Omental fat pad (tissue), 3 donors: ENCODE measurements at regions not wholly inside any gene's neighbourhood (a gene's known extent, or its start where the extent isn't known, plus 50 kb on each side); places are given as distances from the start of the nearest gene placed in this dataset.
"Not testable (repeated sequence)": the region's sequence is repeated elsewhere in the genome, so short reads cannot be mapped to it uniquely, and the experiment has no call there.

Experiments
- ATAC-seq: fragments of 150-250 bp; one replicate; pipeline ENCODE4 v1.9.1; 2016; ENCODE audit warnings: mild to moderate bottlenecking, moderate library complexity; ENCODE audit not compliant: low FRiP score
- DNase-seq: peaks from one replicate; pipeline ENCODE4 v3.0.0-alpha.2; 2019; ENCODE audit warnings: low spot score
- TF ChIP-seq, protein P1 (sequence below), 3 donors: fragments of 450-650 bp; IDR thresholded peaks; one replicate each; pipeline ENCODE4 v1.5.1; 2016 to 2017; ENCODE audit warnings: antibody characterized with exemption in 3 of 3, mild to moderate bottlenecking in 3 of 3, moderate library complexity in 2 of 3

DNA sequence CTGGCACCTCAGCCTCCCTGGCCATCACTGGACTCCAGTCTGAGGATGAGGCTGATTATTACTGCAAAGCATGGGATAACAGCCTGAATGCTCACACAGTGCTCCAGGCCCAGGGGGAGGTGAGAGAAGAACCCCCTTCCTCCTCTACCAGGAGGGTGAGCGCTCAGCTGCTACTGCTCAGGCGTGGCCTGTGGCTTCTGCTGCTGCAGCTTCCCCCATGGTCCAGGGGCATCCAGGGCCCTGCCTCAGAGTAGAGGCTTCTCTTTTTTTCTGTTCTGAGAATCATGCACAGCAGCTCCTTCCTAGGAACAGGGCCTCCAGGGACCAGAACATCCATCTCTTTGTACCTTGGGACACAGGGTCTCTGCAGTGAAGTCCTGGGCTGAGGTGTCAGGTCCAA lies 83.1 kb downstream of the VPREB1 start:
- TF ChIP-seq, protein P1, sequence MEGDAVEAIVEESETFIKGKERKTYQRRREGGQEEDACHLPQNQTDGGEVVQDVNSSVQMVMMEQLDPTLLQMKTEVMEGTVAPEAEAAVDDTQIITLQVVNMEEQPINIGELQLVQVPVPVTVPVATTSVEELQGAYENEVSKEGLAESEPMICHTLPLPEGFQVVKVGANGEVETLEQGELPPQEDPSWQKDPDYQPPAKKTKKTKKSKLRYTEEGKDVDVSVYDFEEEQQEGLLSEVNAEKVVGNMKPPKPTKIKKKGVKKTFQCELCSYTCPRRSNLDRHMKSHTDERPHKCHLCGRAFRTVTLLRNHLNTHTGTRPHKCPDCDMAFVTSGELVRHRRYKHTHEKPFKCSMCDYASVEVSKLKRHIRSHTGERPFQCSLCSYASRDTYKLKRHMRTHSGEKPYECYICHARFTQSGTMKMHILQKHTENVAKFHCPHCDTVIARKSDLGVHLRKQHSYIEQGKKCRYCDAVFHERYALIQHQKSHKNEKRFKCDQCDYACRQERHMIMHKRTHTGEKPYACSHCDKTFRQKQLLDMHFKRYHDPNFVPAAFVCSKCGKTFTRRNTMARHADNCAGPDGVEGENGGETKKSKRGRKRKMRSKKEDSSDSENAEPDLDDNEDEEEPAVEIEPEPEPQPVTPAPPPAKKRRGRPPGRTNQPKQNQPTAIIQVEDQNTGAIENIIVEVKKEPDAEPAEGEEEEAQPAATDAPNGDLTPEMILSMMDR (IDR thresholded peaks at IDR 0.05): no peak
- ATAC-seq: no peak
- no peak for DNase-seq

DNA sequence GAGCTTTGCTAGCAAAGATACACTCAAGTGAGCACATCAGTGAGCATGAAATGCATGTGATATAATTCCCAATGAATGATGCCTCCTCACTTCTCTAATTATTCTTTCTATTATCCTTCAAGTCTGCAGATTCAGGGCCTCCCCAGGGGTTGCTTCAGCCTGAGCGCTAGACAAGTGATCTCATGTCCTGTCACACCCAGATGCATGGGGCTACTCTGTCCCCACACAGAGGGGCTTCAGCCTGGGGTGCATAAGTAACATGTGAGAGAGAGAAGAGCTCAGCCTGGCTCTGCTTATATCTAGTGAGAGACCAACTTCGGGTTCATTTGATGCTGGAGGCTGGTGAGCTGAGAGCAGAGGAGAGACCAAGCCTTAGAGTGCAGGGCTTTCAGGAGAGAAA lies 85.2 kb downstream of the VPREB1 start:
- TF ChIP-seq, protein P1 (IDR thresholded peaks at IDR 0.05): no peak
- no peak for DNase-seq
- no peak for ATAC-seq

DNA sequence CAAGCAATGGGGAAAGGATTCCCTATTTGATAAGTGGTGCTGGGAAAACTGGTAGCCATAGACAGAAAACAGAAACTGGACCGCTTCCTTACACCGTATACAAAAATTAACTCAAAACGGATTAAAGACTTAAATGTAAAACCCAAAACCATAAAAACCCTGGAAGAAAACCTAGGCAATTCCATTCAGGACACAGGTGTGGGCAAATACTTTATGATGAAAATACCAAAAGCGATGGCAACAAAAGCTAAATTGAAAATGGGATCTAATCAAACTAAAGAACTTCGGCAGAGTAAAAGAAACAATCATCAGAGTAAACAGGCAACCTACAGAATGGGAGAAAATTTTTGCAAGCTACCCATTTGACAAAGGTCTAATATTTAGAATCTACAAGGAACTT lies 91.1 kb downstream of the VPREB1 start:
- DNase-seq, ATAC-seq: not testable (repeated sequence)

DNA sequence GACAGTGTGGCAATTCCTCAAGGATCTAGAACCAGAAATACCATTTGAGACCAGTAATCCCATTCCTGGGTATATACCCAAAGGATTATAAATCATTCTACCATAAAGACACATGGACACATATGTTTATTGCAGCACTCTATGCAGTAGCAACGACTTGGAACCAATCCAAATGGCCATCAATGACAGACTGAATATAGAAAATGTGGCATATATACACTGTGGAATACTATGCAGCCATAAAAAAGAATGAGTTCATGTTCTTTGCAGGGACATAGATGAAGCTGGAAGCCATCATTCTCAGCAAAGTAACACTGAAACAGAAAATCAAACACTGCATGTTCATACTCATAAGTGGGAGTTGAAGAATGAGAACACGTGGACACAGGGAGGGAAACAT lies 91.7 kb downstream of the VPREB1 start:
- not testable (repeated sequence) for ATAC-seq, DNase-seq

DNA sequence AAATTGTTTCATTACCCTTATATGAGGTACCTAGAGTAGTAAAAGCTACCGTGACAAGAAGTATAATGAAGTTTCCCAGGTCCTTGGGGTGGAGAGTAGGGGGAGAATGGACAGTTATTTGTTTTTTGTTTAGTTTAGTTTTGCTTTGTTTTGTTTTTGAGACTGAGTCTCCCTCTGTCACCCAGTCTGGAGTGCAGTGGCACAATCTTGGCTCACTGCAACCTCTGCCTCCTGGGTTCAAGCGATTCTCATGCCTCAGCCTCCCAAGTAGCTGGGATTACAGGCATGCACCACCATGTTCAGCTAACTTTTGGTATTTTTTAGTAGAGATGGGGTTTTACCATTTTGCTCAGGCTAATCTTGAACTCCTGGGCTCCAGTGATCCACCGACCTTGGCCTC lies 94.2 kb downstream of the VPREB1 start:
- ATAC-seq, DNase-seq: not testable (repeated sequence)

DNA sequence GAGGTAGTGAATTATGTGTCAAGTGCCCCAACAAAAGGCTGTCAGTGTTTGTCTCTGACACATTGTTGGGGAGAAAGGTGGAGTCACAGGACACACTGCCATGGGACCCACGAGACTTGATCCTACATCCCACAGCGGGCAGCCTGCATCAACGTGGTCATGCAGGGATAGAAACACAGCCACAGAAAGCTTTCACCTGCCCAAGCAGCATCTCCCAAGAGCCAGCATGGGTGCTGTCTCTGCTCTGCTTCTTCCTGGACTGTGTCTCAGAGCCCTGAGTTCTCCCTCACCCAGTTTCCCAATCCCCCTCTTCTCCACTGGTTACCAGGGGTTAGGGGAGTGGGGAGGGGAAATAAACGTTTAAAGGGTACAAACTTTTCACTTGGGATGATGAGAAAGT lies 97.2 kb downstream of the VPREB1 start:
- no peak for DNase-seq
- ATAC-seq: no peak
- TF ChIP-seq, protein P1 (IDR thresholded peaks at IDR 0.05): no peak

DNA sequence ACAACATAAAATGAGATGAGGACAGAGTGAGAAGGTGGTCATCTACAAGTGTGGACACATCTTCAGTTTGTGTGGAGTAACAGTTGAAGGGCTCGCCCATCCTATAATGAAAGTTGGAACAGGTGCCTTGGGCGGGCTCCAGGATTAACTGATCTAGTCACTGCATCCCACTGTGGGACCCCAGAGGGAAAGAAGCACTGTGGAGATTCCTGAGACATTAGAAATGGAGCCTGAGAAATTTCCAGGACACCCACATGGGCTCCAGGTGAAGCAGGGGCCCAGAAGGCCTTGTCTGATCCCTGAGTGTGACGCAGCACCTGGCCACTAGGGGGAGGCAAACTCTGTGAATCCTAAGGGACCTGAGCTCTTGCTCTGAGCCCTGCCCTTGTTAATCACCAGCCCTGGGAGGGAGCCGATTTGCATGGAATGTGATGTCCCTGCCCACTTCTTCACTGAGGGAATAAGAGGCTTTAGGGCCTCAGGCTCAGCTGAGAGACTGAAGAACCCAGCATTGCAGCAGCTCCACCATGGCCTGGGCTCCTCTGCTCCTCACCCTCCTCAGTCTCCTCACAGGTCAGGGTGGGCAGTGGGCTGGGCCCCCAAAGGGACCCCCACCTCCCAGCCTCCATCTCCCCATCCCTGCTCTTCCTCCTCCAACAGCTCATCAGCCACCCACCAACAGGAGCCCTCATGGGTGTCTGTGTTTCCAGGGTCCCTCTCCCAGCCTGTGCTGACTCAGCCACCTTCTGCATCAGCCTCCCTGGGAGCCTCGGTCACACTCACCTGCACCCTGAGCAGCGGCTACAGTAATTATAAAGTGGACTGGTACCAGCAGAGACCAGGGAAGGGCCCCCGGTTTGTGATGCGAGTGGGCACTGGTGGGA lies 98.4 kb downstream of the VPREB1 start:
- DNase-seq (no peak), ATAC-seq (no peak)
- TF ChIP-seq, protein P1 (IDR thresholded peaks at IDR 0.05): no peak

DNA sequence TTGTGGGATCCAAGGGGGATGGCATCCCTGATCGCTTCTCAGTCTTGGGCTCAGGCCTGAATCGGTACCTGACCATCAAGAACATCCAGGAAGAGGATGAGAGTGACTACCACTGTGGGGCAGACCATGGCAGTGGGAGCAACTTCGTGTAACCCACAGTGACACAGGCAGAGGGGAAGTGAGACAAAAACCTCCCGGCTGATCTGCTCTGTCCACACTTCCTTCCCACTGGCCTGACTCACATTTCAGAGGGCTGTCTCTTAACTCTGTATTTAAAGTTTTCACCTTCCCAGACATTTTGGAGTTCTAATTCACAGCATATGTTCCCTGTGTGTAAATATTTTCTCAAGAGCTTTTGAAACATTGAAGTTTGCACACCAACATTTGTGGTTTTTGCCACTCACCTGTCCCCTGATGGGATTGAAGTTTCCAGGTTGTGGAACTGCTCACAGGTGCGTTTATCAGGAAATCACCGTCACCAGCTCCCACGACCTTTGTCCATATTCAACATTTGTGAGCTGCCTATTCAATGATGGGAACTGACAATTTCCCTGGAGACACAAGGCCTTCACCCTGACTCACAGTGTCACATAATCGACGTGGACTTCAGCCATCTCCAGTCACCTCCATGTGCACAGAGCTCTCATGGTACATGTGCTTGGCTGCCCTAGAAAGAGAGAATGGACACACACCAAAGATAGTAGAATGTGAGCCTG lies 99.2 kb downstream of the VPREB1 start:
- DNase-seq: no peak
- no peak for ATAC-seq
- TF ChIP-seq, protein P1 (IDR thresholded peaks at IDR 0.05): no peak
